22Rv1 (cell line): ENCODE measurements at regions not wholly inside any gene's neighbourhood (a gene's known extent, or its start where the extent isn't known, plus 50 kb on each side); places are given as distances from the start of the nearest gene placed in this dataset.

Experiments used
- CTCF ChIP-seq: fragments of 450-650 bp; IDR thresholded peaks from 2 replicates; pipeline ENCODE4 v1.5.1; 2017; ENCODE audit warnings: mild to moderate bottlenecking
- ZFX ChIP-seq: fragments of 450-650 bp; IDR thresholded peaks from 2 replicates; pipeline ENCODE4 v1.6.1; 2017; ENCODE audit warnings: antibody characterized with exemption, borderline replicate concordance

DNA sequence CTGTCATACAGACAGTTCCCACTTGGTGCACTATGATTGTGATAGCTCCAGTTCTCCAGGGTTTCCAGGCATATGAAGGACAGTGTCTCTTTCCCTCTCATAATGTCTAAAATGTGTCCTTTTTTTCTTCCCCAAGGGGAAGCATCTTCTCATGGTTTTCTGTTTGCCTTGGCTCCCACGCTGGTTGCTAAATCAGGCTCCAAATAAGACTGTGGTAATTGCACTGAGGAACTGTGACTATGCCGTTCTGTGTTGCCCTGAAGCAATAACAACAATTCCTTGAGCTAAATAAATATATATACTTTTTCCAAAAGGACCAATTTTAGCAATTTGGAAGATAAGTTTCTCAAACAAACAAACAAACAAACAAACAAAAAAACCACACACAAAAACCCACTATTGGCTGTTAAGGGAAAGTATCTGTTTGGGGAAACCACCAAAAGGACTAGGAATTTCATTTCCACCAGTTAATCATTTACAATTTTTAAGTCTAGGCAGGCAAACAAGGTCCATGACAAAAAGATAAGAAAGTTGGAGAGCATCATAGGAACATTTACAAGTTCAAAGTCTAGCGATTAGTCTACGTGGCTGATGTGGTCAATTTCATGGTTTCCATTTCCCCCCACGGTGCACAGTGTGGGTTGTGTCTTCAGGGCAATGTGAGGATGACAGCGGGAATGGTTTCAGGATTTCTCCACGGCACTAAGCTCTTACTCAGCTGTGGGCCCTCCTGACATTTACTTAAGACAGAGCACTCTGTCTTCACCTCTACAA, 62.4 kb downstream of the THNSL1 start:
- TF ChIP-seq CTCF (no peak), ZFX (no peak)
